DMS 273 (cell line): ENCODE measurements at regions not wholly inside any gene's neighbourhood (a gene's known extent, or its start where the extent isn't known, plus 50 kb on each side); places are given as distances from the start of the nearest gene placed in this dataset.
"Not testable (repeated sequence)": the region's sequence is repeated elsewhere in the genome, so short reads cannot be mapped to it uniquely, and the experiment has no call there.

Experiments
- DNase-seq: peaks from one replicate; lab custom pipeline; 2025; ENCODE audit not compliant: unreplicated experiment; lab: John Stamatoyannopoulos, UW

DNA sequence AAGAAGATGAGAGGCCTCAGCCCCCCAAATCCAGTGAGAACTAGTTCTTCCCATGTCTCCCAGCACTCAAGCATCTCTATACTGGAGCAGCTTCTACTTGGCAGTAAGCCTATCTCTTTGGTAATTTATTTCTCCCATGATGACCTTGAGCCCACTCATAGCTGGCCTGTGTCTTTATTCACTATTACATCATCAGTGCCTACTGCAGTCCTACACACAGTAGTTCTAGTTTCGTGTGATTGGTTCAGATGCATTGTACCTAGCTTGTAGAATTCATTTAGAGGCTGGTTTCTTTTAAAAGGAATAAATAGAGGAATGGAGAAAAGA is 255.6 kb upstream of the ZFP64 start:
- DNase-seq: no peak

DNA sequence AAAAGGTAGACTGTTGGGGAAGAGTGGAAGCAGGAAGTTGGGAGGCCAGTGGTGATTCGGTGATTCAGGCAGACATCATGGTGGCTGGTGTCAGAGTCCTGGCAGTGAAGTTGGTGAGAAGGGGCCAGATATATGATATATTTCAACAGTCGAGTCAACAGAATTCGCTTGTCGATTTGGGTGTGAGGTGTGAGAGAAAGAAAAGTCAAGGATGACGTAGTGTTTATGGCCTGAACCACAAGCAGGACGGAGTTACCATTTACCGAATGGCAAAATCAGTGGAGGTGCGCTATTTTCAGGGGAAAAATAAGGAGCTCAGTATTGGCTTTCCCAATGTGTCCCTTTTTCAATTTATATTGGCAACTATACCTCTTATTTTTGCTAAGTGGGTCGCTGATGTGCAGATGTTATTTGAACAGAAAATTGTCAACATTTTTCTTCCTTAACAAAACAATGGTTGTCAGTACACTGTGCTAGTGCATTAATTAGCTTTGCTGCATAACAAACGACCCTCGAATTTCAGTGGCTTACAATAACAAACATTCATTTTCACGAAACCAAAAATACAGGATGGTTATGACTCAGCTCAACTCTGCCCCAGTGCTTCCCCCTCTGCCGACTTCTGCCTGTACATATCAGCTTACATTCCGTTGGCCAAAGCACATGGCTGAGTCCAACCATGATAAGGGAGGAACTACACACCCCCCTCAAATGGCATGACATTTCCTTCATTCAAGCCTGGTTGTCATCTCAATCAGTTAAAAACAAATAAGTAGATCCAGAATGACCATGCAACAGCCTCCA is 255.0 kb upstream of the ZFP64 start:
- DNase-seq: peak; percentile 17

GRCh38 chr20:52444455-52444854 is 252.9 kb upstream of the ZFP64 start:
- DNase-seq: no peak

GRCh38 chr20:52443874-52444273 is 252.3 kb upstream of the ZFP64 start:
- no peak for DNase-seq

GRCh38 chr20:52441710-52442109 is 250.1 kb upstream of the ZFP64 start:
- no peak for DNase-seq

- no peak for DNase-seq
Observed at GRCh38 chr20:52439375-52439774, 247.8 kb upstream of the ZFP64 start.

GRCh38 chr20:52438326-52438963 is 246.9 kb upstream of the ZFP64 start:
- no peak for DNase-seq

DNA sequence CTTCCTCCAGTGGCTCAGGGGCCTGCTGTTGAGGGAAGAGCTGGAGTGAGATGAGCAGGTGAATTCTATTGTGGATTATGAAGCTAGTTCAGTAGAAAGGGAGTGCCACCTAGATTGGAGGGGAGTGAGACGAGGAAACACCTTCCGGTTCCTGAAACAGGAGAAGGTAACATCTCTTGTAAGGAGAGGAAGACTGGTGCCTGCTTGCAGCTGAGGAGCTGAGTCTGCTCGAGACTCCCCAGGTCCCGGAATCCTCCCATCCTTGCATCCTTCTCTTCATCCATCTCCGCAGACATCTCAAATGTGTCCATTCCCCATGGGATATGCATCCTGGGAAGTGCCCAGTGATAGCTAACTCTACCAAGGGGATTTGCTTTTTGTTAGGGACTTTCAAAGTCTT is 242.9 kb upstream of the ZFP64 start:
- no peak for DNase-seq

GRCh38 chr20:52434041-52434425 is 242.5 kb upstream of the ZFP64 start:
- DNase-seq: peak; percentile 45

- DNase-seq: peak; percentile 45
Observed at GRCh38 chr20:52433326-52434040, 241.9 kb upstream of the ZFP64 start.

DNA sequence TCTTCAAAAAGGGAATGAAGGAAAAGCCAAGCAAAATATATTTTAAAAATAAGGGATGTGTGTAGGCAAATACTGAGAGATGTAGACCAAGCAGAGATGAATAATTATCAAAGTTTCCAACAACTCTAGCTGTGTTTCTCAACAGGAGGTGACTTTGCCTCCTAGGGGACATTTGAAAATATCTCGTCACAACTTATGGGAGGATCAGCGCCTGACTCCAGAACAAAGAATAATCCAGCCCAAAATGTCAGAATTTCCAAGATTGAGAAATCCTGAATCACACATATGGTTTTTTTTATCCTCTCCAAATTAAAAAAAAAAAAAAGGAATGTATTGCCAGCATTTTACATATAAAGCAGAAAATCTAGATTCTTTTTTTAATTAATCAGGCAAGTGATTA is 241.2 kb upstream of the ZFP64 start:
- no peak for DNase-seq

GRCh38 chr20:52429029-52429428 is 237.4 kb upstream of the ZFP64 start:
- no peak for DNase-seq

DNA sequence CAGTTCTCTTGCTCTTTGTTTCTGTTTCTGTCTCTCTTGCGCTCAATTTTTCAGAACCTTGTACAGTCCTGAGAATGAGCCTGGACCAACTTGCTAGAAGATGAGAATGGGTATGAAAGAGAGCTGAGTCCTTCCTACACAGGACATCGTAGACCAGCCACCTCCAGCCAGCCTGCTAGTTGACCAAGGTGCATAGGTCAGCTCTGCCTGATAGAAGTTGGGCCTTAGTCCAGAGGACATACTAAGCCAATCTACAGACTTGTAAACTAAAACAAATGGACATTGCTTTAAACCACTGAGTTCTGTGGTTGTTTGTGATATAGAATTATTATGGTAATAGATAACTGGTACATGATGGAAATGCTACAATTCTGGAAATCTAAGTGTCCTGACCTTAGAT is 236.4 kb upstream of the ZFP64 start:
- DNase-seq: no peak

- DNase-seq: no peak
Observed at GRCh38 chr20:52426856-52427255, 235.3 kb upstream of the ZFP64 start.

GRCh38 chr20:52425701-52426100 is 234.1 kb upstream of the ZFP64 start:
- DNase-seq: no peak

DNA sequence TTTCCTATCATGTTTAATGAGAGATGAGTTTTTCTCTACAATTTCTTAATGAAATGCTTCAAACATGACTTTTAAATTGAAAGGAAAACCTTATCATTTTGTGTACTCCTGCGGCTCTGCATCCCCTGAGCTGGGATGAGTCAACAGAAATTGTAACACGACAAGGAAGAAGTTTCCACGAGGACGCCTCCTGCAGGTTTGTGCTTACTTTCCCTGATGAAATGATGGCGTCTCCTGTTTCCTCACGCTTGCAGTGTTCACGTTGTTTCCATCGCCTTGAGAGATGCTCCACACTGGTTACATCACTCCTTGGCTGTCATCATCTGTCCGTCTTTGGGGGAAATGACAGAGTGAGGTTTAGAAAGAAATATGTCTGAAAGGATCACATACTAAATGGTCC is 233.7 kb upstream of the ZFP64 start:
- peak; percentile 5 for DNase-seq

DNA sequence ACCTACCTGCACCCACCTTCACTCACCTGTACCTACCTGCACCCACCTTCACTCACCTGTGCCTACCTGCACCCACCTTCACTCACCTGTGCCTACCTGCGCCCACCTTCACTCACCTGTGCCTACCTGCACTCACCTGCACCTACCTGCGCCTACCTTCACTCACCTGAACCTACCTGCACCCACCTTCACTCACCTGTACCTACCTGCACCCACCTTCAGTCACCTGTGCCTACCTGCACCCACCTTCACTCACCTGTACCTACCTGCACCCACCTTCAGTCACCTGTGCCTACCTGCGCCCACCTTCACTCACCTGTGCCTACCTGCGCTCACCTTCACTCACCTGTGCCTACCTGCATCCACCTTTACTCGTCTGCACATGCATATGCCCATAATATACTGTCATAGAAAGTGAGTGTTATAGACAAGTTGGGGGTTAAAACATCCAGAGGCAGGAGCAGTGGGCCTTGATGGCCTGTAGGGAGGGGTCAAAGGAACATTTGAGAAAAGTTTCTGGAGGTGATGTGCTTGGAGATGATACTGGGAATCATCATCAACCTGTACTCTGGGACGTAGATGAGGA is 232.9 kb upstream of the ZFP64 start:
- DNase-seq: not testable (repeated sequence)

GRCh38 chr20:52423536-52424140 is 232.1 kb upstream of the ZFP64 start:
- DNase-seq: not testable (repeated sequence)

DNA sequence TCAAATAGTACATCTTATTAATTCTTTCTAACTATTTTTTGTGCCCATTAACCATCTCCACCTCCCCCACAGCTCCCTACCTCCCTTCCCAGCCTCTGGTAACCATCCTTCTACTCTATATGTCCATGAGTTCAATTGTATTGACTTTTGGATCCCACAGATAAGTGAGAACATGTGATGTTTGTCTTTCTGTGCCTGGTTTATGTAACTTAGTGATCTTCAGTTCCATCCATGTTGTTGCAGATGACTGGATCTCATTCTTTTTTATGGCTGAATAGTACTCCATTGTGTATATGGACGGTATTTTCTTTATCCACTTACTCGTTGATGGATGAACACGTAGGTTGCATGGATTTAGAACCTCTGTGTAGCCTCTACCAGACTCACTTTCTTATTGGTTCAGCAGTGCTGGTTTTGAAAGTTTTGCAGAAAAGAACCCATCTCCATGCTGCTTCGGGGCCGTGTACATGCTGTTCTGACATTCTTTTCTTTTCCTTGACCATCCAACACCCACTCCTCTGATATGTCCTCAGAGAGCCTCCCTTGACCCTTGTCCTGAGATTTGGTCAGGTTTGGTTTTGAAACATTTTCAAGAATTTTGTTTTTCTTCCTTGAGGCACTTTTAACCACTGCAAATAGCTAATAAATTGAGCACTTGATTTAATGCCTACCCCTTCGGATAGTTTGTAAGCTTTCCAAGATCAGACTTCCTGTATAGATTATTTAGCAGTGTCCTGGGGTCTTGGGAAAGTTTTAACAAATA is 231.2 kb upstream of the ZFP64 start:
- DNase-seq: peak; percentile 17

DNA sequence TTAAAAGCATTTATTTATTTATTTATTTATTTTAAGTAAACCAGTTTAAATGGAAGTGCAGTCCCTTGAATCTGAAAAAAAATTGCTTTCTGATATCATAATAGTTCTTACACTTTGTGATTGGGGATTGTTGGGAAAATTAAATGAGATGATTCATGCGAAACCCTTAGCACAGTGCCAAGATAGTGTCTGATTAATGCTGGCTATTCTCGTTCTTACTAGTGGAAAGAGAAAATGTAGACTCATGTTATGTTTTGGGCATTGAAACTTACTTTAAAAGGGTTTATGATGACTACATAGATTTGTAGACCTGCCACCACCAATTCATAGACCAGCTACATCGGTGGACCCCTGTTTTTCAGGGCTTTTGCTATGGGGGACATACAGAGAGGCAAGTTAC is 229.2 kb upstream of the ZFP64 start:
- no peak for DNase-seq

DNA sequence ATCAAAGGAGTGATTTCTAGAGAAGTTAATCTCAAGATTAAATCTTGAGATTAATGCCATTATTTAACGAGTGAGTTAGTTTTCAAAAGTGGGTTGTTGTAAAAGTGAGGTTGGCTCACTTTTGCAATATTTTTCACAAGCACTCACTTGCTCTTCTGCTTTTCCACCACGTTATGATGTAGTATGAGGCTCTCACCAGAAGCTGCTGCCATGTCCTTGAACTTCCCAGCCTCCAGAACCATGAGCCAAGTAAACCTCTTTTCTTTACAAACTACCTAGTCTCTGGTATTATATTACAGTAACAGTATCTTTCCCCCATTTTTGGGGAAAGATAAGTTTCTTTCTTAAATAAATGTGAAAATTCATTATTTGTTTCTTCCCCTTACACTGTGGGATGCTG is 227.6 kb upstream of the ZFP64 start:
- no peak for DNase-seq
